Stimulated activated memory B cell treated with anti-CD40 and anti-IgM and Interleukin-4, amounts not matched to agents 10 μg/mL and 1 μg/mL and 100 μg/mL, for 72 hours (primary cell): ENCODE measurements at regions not wholly inside any gene's neighbourhood (a gene's known extent, or its start where the extent isn't known, plus 50 kb on each side); places are given as distances from the start of the nearest gene placed in this dataset.

ENCODE experiments used
- ATAC-seq: fragments of 150-1000 bp; cut with Tn5 transposase; 2 replicates; pipeline ENCODE4 v1.10.0; 2021
- H3K27ac Mint-ChIP-seq: one replicate; pipeline ENCODE4 v1.8.0; 2022; ENCODE audit warnings: mild to moderate bottlenecking, mixed read lengths
- H3K27me3 Mint-ChIP-seq: one replicate; pipeline ENCODE4 v1.8.0; 2022; ENCODE audit warnings: mixed read lengths
- H3K36me3 Mint-ChIP-seq: one replicate; pipeline ENCODE4 v1.8.0; 2022; ENCODE audit warnings: mixed read lengths
- H3K4me1 Mint-ChIP-seq: one replicate; pipeline ENCODE4 v1.8.0; 2022; ENCODE audit warnings: mixed read lengths
- H3K4me3 Mint-ChIP-seq: one replicate; pipeline ENCODE4 v1.8.0; 2022; ENCODE audit warnings: mild to moderate bottlenecking, moderate library complexity, mixed read lengths
- H3K9me3 Mint-ChIP-seq: one replicate; pipeline ENCODE4 v1.8.0; 2022; ENCODE audit warnings: mixed read lengths

DNA sequence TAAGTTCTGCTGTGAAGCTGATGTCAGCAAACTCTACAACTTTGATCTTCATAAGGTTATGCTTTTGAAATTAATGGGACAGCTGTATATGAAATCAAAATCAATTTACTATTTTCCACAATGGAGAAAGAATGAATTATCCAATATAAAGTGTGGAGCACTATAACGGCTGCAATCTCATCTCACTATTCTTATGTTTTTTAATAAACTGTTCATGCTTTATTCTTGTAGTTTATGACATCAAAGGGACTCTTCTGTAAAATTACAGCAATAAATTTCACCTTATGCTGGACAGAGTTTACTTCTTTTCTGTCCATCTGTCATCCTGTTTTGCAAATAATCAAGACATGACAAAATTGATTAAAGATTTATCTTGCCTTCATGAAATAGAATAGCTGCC, 192.5 kb downstream of the TECRL start:
- H3K27ac Mint-ChIP-seq: no peak overlapping the region
- H3K36me3 Mint-ChIP-seq: no peaks in the 10 kb centered on the region
- no peaks in the 10 kb centered on the region for H3K4me1 Mint-ChIP-seq
- no peaks in the 10 kb centered on the region for H3K9me3 Mint-ChIP-seq
- no peaks in the 10 kb centered on the region for H3K27me3 Mint-ChIP-seq
- no peak for ATAC-seq
- no peak overlapping the region for H3K4me3 Mint-ChIP-seq

DNA sequence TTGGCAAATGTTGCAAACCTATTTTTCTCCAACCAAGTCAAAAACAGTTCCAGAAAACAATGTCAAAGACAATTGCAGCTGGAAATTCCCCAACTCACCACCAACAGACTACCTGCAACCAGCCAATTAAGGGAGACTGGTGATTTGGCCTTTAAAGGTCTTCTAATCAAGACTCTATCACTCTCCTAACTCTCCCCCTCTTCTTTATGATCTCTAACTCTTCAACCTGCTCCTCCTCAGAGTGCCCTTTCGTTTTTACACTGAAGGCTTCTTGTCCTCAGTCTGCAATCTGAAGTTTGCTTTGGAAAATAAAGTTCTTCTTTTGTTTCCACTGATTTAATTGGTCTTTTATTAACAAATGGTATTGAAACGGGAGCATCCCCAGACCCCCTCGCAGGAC, 203.9 kb downstream of the TECRL start:
- no peaks in the 10 kb centered on the region for H3K27me3 Mint-ChIP-seq
- no peak overlapping the region for H3K4me3 Mint-ChIP-seq
- no peak for ATAC-seq
- H3K4me1 Mint-ChIP-seq: no peaks in the 10 kb centered on the region
- no peaks in the 10 kb centered on the region for H3K36me3 Mint-ChIP-seq
- no peak overlapping the region for H3K27ac Mint-ChIP-seq
- H3K9me3 Mint-ChIP-seq: peaks cover 4% of the 10 kb centered on the region

DNA sequence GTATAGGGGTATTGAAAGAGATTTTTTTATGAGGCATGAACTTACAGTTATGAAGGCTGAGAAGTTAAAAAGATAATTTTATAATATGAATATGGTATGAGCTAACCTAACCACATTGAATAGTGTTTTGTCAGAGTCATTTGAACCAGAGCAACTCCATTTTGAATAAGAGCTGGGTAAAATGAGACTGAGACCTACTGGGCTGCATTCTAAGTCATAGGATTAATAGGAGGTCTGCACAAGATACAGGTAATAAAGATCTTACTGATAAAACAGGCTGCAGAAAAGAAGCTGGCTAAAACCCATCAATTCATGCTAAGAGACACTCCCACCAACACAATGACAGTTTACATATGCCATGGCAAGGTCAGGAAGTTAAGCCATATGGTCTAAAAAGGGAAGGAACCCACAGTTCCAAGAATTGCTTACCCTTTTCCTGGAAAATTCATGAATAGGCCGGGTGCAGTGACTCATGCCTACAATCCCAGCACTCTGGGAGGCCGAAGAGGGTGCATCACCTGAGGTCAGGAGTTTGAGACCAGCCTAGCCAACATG, 209.2 kb downstream of the TECRL start:
- H3K4me3 Mint-ChIP-seq: no peak overlapping the region
- H3K9me3 Mint-ChIP-seq: peaks cover 3% of the 10 kb centered on the region
- H3K4me1 Mint-ChIP-seq: no peaks in the 10 kb centered on the region
- ATAC-seq: no peak
- H3K36me3 Mint-ChIP-seq: no peaks in the 10 kb centered on the region
- no peaks in the 10 kb centered on the region for H3K27me3 Mint-ChIP-seq
- no peak overlapping the region for H3K27ac Mint-ChIP-seq

DNA sequence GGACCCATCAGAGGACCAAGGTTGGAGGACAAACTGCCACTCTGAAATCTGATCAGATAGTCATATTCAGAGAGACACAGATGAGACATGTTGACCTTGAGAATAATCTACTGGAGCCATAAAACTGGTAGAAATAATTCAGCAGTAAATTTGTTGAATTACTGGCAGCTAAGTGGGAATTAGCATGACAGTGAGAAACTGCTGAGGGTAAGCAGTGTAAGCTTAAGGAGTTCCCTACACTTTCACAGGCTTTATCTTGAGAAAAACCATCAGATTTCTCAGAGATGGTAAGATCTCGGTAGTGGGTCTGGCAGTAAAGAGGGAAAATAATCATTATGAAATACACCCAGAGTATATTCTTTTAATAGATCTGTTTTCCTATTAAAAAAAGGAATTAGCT, 213.7 kb downstream of the TECRL start:
- Mint-ChIP-seq H3K4me3 (no peak overlapping the region), H3K27ac (no peak overlapping the region), H3K9me3 (peaks cover 3% of the 10 kb centered on the region), H3K36me3 (no peaks in the 10 kb centered on the region), H3K4me1 (no peaks in the 10 kb centered on the region), H3K27me3 (no peaks in the 10 kb centered on the region)
- no peak for ATAC-seq

DNA sequence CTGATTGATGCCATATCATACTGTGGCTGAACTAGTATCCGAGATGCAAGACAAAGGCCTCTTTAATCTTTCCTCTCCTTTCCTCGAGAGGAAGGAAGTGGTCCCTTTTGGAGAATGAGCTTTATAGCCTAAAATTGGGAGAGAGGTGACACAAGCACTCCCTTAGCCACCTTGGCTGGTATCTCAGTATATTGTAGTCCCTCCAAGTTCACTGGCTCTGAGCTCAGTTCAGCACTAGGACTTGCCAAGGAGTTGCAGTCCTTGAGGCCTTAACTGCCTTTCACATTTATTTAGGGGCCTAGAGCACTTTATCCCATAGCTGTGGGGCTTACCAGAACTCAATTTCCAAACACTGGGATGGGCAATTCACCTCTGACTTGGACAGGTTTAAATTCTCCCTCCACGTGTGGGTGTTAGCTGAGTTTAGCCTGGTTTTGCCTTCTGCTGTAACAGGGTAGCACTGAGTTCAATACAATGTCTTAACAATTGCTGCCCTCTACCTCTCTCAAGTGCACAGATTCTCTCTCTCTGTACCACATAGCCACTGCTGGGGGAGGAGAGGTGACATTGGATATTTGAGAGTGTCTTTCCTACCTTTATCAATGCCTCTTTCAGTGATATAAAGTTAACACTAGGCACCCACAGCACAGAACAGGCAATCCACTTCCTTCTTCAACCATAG, 216.4 kb downstream of the TECRL start:
- ATAC-seq: no peak
- no peaks in the 10 kb centered on the region for H3K4me1 Mint-ChIP-seq
- H3K4me3 Mint-ChIP-seq: no peak overlapping the region
- H3K36me3 Mint-ChIP-seq: no peaks in the 10 kb centered on the region
- H3K9me3 Mint-ChIP-seq: peaks cover 6% of the 10 kb centered on the region
- no peaks in the 10 kb centered on the region for H3K27me3 Mint-ChIP-seq
- no peak overlapping the region for H3K27ac Mint-ChIP-seq

DNA sequence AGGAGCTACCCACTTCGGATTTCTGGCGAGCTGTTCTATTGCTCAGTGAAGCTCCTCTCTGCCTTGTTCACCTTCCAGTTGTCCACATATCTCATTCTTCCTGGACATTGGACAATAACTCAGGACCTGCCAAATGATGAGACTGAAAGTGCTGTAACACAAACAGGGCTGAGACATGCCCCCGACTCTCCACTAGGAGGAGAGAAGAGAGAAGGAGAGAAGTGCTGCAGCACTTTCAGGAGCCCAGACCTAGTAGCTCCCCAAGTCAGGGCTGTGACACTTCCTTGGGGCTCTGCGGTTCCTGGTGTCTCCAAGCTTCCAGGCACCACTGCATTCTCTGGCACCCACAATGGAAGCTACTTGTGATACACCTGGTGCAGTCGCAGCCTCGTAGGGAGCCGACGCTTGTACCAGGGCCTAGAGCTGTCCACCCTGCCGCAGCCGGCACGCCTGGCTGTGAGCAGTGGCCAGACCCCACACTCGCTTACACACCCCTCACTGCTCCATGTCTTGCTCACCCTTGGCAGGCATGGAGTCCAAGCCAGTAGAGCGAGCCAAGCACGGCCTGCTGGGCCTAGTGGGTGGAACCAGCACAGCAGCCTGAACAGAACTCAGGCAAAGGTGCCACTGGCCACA, 234.9 kb downstream of the TECRL start:
- H3K9me3 Mint-ChIP-seq: no peaks in the 10 kb centered on the region
- no peak overlapping the region for H3K27ac Mint-ChIP-seq
- H3K4me3 Mint-ChIP-seq: no peak overlapping the region
- no peaks in the 10 kb centered on the region for H3K4me1 Mint-ChIP-seq
- H3K27me3 Mint-ChIP-seq: no peaks in the 10 kb centered on the region
- peak; percentile 41 for ATAC-seq
- no peaks in the 10 kb centered on the region for H3K36me3 Mint-ChIP-seq

DNA sequence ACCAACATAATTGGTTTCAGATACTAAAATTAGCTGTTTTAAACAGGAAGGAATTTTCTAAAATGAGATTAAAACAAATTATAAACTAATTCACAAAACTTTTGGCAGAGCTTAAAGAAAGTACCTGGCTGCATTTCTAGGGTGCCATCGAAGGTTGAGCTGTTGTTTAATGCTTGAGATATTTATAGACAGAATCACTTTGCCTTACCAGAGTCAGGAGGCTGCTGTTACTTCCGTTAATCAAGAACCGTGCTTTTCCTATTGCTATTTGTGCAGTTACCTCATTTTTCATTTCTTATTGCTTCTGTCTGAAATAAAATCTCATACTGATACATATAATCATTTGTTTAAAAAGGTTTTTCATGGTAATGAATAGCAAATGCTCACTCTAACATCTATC, 242.9 kb downstream of the TECRL start:
- no peak overlapping the region for H3K27ac Mint-ChIP-seq
- no peaks in the 10 kb centered on the region for H3K4me1 Mint-ChIP-seq
- H3K36me3 Mint-ChIP-seq: no peaks in the 10 kb centered on the region
- no peak for ATAC-seq
- H3K4me3 Mint-ChIP-seq: no peak overlapping the region
- H3K9me3 Mint-ChIP-seq: no peaks in the 10 kb centered on the region
- no peaks in the 10 kb centered on the region for H3K27me3 Mint-ChIP-seq

DNA sequence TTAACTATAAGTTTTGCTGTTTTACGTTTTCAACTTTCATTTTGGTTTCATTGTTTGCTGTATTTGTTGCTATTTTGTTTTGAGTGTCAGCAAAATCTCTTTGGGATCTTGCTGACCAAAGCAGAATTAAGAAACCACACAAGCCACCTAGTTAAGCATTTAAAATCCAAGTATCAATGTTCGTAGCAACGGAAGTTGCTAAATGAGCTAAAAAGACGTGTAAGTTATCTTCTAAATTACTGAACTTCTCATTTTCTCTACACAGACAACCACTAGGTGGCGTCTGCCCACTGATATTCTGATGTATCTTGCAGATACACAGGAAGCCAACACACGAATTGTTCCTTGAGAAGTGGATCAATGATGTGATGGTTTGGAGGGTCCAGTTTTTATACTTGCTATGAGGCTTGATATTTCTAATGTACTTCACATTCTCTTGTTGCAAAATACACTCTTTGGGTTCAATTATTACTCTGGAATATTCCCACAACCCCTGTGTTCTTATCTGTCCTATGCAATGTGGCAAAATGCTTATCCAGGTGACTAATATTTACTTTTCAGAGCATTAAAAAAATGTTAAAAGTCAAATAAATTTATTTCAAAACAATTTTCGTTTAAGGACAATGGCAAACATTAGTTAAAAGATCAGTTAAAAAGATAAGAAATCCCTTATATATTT, 250.5 kb downstream of the TECRL start:
- H3K4me3 Mint-ChIP-seq: no peak overlapping the region
- ATAC-seq: no peak
- H3K36me3 Mint-ChIP-seq: no peaks in the 10 kb centered on the region
- H3K27me3 Mint-ChIP-seq: no peaks in the 10 kb centered on the region
- H3K4me1 Mint-ChIP-seq: no peaks in the 10 kb centered on the region
- no peak overlapping the region for H3K27ac Mint-ChIP-seq
- H3K9me3 Mint-ChIP-seq: no peaks in the 10 kb centered on the region

DNA sequence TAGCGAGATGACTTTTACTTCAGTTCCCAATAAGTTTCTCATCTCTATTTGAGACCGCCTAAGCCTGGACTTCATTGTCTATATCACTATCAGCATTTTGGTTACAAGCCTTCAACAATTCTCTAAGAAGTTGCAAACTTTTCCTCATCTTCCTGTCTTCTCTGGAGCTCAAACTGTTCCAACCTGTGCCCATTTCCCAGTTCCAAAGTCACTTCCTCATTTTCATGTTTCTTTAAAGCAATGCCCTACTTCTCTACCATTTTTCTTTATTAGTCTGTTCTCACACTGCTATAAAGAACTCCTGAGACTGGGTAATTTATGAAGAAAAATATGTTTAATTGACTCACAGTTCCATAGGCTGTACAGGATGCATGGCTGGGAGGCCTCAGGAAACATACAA, 251.9 kb downstream of the TECRL start:
- ATAC-seq: no peak
- no peaks in the 10 kb centered on the region for H3K27me3 Mint-ChIP-seq
- H3K4me1 Mint-ChIP-seq: no peaks in the 10 kb centered on the region
- H3K36me3 Mint-ChIP-seq: no peaks in the 10 kb centered on the region
- no peak overlapping the region for H3K27ac Mint-ChIP-seq
- no peaks in the 10 kb centered on the region for H3K9me3 Mint-ChIP-seq
- H3K4me3 Mint-ChIP-seq: no peak overlapping the region

DNA sequence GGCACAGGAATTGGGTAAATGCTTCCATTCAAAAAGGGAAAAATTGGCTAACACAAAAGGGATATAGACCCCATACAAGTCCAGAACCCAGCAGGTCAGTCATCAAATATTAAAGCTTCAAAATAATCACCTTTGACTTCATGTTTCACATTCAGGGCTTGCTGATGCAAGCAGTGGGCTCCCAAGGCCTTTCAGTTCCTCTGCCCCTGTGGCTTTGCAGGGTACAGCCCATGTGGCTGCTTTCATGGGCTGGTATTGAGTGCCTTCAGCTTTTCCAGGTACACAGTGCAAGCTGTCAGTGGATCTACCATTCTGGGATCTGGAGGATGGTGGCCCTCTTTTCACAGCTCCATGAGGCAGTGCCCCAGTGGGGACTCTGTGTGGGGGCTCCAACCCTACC, 253.0 kb downstream of the TECRL start:
- H3K9me3 Mint-ChIP-seq: no peaks in the 10 kb centered on the region
- H3K4me1 Mint-ChIP-seq: no peaks in the 10 kb centered on the region
- no peaks in the 10 kb centered on the region for H3K27me3 Mint-ChIP-seq
- no peak overlapping the region for H3K27ac Mint-ChIP-seq
- no peak for ATAC-seq
- no peaks in the 10 kb centered on the region for H3K36me3 Mint-ChIP-seq
- no peak overlapping the region for H3K4me3 Mint-ChIP-seq

DNA sequence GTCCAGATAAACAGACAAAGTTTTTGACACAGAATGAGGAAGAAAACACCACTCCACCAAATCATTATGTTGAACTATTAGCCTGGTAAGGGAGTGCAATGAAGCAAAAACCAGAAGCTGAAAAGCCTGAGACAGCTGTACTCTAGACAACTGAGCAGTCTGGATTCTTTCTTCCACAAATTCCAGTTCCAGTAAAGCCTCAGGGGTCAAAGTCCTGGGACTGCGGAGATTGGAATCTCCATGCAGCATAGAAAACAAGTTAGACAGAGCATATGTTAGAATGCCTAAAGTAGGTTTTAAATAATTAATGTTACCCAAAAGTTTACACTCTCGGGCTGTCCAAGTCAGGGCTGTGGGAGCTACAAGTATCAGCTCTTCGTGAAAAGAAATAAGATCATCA, 263.2 kb downstream of the TECRL start:
- Mint-ChIP-seq H3K9me3 (peaks cover 12% of the 10 kb centered on the region), H3K27ac (no peak overlapping the region), H3K27me3 (no peaks in the 10 kb centered on the region), H3K36me3 (no peaks in the 10 kb centered on the region), H3K4me1 (no peaks in the 10 kb centered on the region), H3K4me3 (no peak overlapping the region)
- no peak for ATAC-seq

DNA sequence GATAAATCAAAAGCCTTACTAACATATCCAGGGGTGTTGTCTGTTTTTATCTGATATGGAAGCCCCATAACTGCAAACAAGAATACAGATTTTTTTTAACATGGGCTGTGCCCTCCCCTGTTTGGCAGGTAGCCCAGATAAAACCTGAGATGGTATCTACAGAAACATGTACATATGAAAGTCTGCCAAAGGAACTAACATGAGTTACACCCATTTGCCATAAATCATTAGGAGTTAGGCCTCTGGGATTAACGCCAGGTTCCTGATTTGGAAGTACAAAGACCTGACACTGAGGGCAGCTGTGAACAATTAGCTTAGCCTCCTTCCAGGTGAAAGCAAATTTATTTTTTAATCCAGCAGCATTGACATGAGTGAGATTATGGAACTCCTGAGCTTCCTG, 264.3 kb downstream of the TECRL start:
- ATAC-seq: no peak
- Mint-ChIP-seq H3K27me3 (no peaks in the 10 kb centered on the region), H3K4me3 (no peak overlapping the region), H3K4me1 (no peaks in the 10 kb centered on the region), H3K9me3 (peaks cover 12% of the 10 kb centered on the region), H3K36me3 (no peaks in the 10 kb centered on the region), H3K27ac (no peak overlapping the region)

DNA sequence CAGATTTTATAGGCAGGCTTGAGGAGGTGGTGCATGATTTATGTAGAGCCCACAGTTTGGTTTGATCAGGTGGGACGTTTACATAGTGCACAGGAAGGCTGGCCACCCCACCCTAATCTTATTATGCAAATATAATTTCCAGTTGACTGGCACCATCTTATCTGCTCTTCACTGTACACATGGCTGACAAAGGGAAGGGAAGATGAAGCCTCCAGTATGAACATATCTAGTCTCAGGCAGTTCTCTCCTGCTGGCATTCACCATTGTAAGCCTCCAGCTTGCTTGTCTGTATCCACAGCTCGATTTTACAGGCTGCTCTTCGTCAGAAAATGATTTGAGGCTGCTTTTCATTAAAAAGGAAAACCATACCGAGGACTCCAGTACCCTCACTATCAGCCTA, 278.3 kb downstream of the TECRL start:
- H3K27me3 Mint-ChIP-seq: no peaks in the 10 kb centered on the region
- ATAC-seq: no peak
- no peaks in the 10 kb centered on the region for H3K36me3 Mint-ChIP-seq
- H3K4me1 Mint-ChIP-seq: no peaks in the 10 kb centered on the region
- no peak overlapping the region for H3K27ac Mint-ChIP-seq
- H3K4me3 Mint-ChIP-seq: no peak overlapping the region
- H3K9me3 Mint-ChIP-seq: no peaks in the 10 kb centered on the region

DNA sequence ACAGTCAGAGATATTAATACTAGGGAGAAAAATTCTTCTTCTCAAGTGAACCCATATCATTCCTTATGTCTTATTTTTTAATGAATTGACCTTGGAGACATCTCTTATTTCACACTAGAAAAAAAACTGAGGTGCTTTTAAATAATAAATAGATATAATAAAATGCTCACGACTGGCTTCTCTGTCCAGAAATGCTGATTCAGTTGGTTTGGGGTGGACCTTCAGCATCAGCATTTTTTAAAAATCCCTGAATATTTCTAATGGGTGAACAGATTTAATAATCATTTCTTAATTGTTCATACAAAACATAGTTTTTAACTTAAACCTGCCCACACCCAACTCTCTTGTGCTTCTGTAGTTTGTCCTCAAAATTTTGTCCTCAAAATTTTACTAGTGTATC, 283.9 kb downstream of the TECRL start:
- peaks cover 3% of the 10 kb centered on the region for H3K9me3 Mint-ChIP-seq
- no peaks in the 10 kb centered on the region for H3K27me3 Mint-ChIP-seq
- no peaks in the 10 kb centered on the region for H3K4me1 Mint-ChIP-seq
- no peaks in the 10 kb centered on the region for H3K36me3 Mint-ChIP-seq
- no peak overlapping the region for H3K27ac Mint-ChIP-seq
- no peak for ATAC-seq
- no peak overlapping the region for H3K4me3 Mint-ChIP-seq

DNA sequence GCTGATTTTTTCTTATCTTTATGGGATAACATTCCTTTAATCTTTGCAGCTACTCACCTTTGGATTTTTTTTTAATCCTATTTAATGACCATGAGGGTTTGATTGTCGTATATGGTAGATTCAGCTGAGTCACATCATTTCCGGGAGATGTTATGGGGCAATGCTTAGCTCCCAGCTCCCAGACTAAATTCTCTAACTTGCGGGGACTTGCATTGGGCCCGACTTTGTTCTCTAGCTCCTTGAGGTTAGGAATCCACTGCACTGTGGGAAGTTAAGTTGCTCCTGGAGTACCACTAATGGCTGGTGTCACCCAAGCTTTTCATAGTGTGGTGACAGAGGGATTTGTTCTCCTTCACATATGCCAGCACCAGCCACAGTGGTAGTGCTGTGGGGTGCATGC, 287.4 kb downstream of the TECRL start:
- Mint-ChIP-seq H3K4me1 (no peaks in the 10 kb centered on the region), H3K27me3 (no peaks in the 10 kb centered on the region), H3K4me3 (no peak overlapping the region), H3K36me3 (no peaks in the 10 kb centered on the region), H3K9me3 (peaks cover 7% of the 10 kb centered on the region), H3K27ac (no peak overlapping the region)
- no peak for ATAC-seq

DNA sequence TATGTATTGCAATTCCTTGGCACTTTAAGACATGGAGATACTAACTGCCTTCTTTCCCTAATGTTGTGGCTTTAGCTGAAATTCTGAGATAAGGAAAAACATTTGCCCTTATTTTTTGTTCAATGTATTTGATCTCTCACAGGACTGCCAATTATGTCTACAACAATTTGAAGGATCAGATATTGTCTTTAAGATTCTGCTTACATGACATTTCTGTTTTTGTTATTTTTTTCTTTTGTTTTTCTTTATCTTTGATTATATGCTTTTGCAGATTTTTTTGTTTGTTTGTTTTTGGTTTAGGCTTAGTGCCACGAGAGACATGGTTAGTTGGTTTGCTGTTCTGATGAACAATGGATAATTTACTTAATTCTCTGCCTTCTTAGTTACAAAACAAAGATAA, 303.3 kb downstream of the TECRL start:
- no peak for ATAC-seq
- no peaks in the 10 kb centered on the region for H3K27me3 Mint-ChIP-seq

More for the DNA sequence above, 303.3 kb downstream of the TECRL start:
- H3K36me3 Mint-ChIP-seq: no peaks in the 10 kb centered on the region
- no peaks in the 10 kb centered on the region for H3K4me1 Mint-ChIP-seq
- no peaks in the 10 kb centered on the region for H3K9me3 Mint-ChIP-seq
- H3K4me3 Mint-ChIP-seq: no peak overlapping the region
- H3K27ac Mint-ChIP-seq: no peak overlapping the region
